SK-N-MC (cell line): ENCODE measurements at regions not wholly inside any gene's neighbourhood (a gene's known extent, or its start where the extent isn't known, plus 50 kb on each side); places are given as distances from the start of the nearest gene placed in this dataset.

ENCODE experiments used
- DNase-seq: peaks from one replicate; pipeline ENCODE4 v3.0.0-alpha.2; 2011; ENCODE audit warnings: low read depth, low spot score
- H3K27ac ChIP-seq: fragments of 200-600 bp; sonication (generic); 2 replicates; pipeline ENCODE4 v1.5.1; 2016; ENCODE audit warnings: mixed run types
- H3K36me3 ChIP-seq: fragments of 200-600 bp; sonication (generic); 2 replicates; pipeline ENCODE4 v1.6.1; 2017; ENCODE audit warnings: antibody characterized with exemption, low read length, mixed read lengths; ENCODE audit not compliant: insufficient read depth
- H3K4me3 ChIP-seq: fragments of 200-600 bp; sonication (generic); 2 replicates; pipeline ENCODE4 v1.5.1; 2016
- H3K9ac ChIP-seq: fragments of 200-600 bp; sonication (generic); 2 replicates; pipeline ENCODE4 v1.8.0; 2017; ENCODE audit warnings: mixed run types, mixed read lengths; ENCODE audit not compliant: insufficient read length
- H3K9me3 ChIP-seq: fragments of 200-600 bp; sonication (generic); 2 replicates; pipeline ENCODE4 v1.6.1; 2017; ENCODE audit warnings: low read depth, mild to moderate bottlenecking, antibody characterized with exemption, low read length, moderate library complexity, mixed read lengths
- EZH2 ChIP-seq: fragments of 200-600 bp; sonication (generic); IDR thresholded peaks from one replicate; pipeline ENCODE4 v1.6.1; 2017; ENCODE audit warnings: antibody characterized with exemption
- FOXP2 ChIP-seq: optimal IDR thresholded peaks from 2 replicates; pipeline ENCODE3; 2011; ENCODE audit warnings: mild to moderate bottlenecking, moderate library complexity; ENCODE audit not compliant: insufficient read depth; ENCODE audit errors: extremely low read length, control extremely low read depth
- POLR2AphosphoS5 ChIP-seq: IDR thresholded peaks from 2 replicates; pipeline ENCODE4 v1.6.1; 2012; ENCODE audit warnings: mild to moderate bottlenecking, low read depth, low read length, borderline replicate concordance

- no peaks in the 10 kb centered on the region for H3K36me3 ChIP-seq
- TF ChIP-seq POLR2AphosphoS5 (no peak), EZH2 (no peak), FOXP2 (no peak)
- no peaks in the 10 kb centered on the region for H3K9me3 ChIP-seq
- DNase-seq = no peak
- H3K4me3 ChIP-seq = no peak overlapping the region
- H3K9ac ChIP-seq = no peak overlapping the region
- no peak overlapping the region for H3K27ac ChIP-seq
These were observed 146.7 kb downstream of the DYRK2 start for GRCh38 chr12:67795236-67795635.

DNA sequence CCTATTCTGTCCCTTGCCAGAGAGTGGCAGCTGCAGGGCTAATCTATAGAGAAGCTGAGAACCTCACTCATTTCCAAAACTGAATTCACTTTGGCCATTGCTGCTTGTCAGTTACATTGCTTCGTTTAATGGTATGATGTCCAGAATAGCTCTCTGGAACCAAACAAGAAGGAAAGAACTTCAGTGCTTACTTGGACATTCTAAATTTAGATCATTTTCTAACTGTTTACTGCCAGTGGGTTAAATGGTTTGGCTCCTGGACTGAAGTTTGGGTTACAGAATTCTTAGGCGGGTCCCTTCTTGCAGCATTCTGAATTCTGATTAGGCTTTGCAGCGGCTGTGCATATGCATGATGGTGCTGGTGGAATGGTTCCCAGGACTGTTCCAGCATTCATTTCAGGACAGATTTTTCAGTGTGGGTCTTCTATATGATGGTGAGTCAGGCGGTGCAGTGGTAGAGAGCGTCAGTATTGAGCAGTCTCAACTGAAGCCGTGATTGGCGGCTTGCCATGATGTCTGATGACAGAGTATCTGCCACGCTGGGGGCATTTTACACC is 148.7 kb downstream of the DYRK2 start:
- H3K36me3 ChIP-seq = no peaks in the 10 kb centered on the region
- H3K9me3 ChIP-seq = no peaks in the 10 kb centered on the region
- H3K4me3 ChIP-seq = no peak overlapping the region
- TF ChIP-seq POLR2AphosphoS5 = no peak
- TF ChIP-seq FOXP2 = no peak
- TF ChIP-seq EZH2 = no peak
- no peak overlapping the region for H3K27ac ChIP-seq
- DNase-seq = no peak
- H3K9ac ChIP-seq = no peak overlapping the region

- DNase-seq = no peak
- H3K27ac ChIP-seq = no peak overlapping the region
- no peak for TF ChIP-seq POLR2AphosphoS5
- TF ChIP-seq FOXP2 = no peak
- TF ChIP-seq EZH2 = no peak
- no peaks in the 10 kb centered on the region for H3K9me3 ChIP-seq
- H3K4me3 ChIP-seq = no peak overlapping the region
- H3K9ac ChIP-seq = no peak overlapping the region
- H3K36me3 ChIP-seq = no peaks in the 10 kb centered on the region
These were observed 149.2 kb downstream of the DYRK2 start for GRCh38 chr12:67797753-67798152.

DNA sequence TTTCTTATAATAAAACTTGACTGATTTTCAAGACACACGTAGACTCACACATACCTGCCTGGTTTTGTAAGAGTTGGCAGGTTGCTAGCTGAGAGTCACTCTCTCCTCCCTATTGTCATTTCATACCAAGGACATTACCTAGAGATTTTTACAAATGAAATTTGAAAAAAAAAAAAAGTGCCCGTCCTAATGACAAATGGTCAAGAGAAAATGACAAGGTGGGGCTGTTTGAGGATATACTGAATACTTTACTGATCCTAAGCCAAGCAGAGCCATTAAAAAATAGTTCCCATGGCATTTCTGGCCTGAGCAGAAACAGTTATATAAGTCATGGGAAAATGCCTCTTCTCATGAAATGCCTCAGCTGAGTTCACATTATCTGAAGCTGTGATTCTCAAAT is 150.2 kb downstream of the DYRK2 start:
- DNase-seq = no peak

GRCh38 chr12:67802731-67803130 is 154.2 kb downstream of the DYRK2 start:
- Histone ChIP-seq H3K36me3 (no peaks in the 10 kb centered on the region), H3K27ac (no peak overlapping the region), H3K9me3 (no peaks in the 10 kb centered on the region), H3K9ac (no peak overlapping the region), H3K4me3 (no peak overlapping the region)
- no peak for DNase-seq
- TF ChIP-seq EZH2 = no peak
- TF ChIP-seq FOXP2 = no peak
- no peak for TF ChIP-seq POLR2AphosphoS5

More for the DNA sequence above, 150.2 kb downstream of the DYRK2 start:
- H3K9me3 ChIP-seq = no peaks in the 10 kb centered on the region
- H3K36me3 ChIP-seq = no peaks in the 10 kb centered on the region
- TF ChIP-seq EZH2 (no peak), POLR2AphosphoS5 (no peak), FOXP2 (no peak)
- H3K27ac ChIP-seq = no peak overlapping the region
- H3K9ac ChIP-seq = no peak overlapping the region
- no peak overlapping the region for H3K4me3 ChIP-seq

DNA sequence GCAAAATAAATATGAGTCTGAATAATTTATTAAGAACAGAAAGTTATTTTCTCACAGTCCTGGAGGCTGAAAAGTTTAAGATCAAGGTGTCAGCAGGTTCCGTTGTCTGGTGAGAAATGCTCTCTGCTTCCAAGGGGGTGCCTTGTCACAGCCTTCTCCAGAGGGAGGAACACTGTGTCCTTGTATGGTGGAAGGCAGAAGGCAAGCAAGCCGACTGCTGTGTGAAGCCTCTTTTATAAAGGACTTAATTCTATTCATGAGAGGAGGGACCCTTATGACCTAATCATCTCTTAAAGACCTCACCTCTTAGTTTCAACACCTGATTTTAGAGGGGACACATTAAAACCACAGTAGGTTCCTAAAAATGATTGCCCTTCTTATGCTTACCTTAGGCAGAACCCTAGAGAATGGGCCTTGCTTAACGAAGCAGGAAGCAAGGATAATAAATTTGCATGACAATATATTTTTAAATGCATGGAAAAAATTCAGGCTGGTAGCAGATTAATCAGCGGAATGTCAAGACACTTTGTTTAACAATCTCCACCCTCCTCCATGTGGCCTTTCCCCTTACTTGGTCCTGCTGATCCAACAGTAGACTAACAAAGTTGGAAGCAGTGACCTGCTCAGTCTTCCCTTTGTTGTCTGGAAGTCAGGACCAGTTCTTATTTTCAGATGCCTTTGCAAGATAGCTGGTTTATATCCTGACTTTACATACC is 154.9 kb downstream of the DYRK2 start:
- H3K27ac ChIP-seq = no peak overlapping the region
- TF ChIP-seq FOXP2 = no peak
- no peak for TF ChIP-seq POLR2AphosphoS5
- no peak for TF ChIP-seq EZH2
- no peak for DNase-seq
- no peak overlapping the region for H3K9ac ChIP-seq
- H3K36me3 ChIP-seq = no peaks in the 10 kb centered on the region
- H3K4me3 ChIP-seq = no peak overlapping the region
- H3K9me3 ChIP-seq = no peaks in the 10 kb centered on the region

DNA sequence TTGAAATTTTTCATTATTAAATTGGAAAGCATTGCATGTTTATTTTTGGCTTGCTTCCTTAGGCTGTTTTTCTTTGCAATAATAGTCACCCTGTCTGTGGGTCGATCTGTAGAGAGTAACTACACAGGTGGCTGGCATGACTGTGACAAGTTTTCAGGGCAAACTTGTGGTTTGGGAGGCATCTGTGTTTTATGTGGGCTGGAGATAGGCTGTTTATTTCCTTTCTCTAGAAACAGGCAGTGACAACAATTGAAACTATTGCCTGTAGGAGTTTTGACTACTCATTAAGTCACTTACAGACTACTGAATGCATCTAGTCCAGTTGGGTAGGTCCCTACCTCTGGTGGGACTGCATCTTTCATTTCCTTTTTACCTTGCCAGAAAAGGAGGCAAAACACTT is 155.6 kb downstream of the DYRK2 start:
- H3K4me3 ChIP-seq = no peak overlapping the region
- no peak for DNase-seq
- no peak overlapping the region for H3K9ac ChIP-seq
- H3K27ac ChIP-seq = no peak overlapping the region
- TF ChIP-seq POLR2AphosphoS5 (no peak), FOXP2 (no peak), EZH2 (no peak)
- no peaks in the 10 kb centered on the region for H3K36me3 ChIP-seq
- no peaks in the 10 kb centered on the region for H3K9me3 ChIP-seq

GRCh38 chr12:67807814-67808213 is 159.3 kb downstream of the DYRK2 start:
- Histone ChIP-seq H3K27ac (no peak overlapping the region), H3K9ac (no peak overlapping the region)
- DNase-seq = no peak

GRCh38 chr12:67810166-67810565 is 161.6 kb downstream of the DYRK2 start:
- H3K9ac ChIP-seq = no peak overlapping the region
- H3K4me3 ChIP-seq = no peak overlapping the region
- no peak for DNase-seq
- TF ChIP-seq POLR2AphosphoS5 = no peak
- no peak for TF ChIP-seq EZH2
- H3K36me3 ChIP-seq = no peaks in the 10 kb centered on the region
- no peak overlapping the region for H3K27ac ChIP-seq
- H3K9me3 ChIP-seq = no peaks in the 10 kb centered on the region

More at GRCh38 chr12:67807814-67808213, 159.3 kb downstream of the DYRK2 start:
- TF ChIP-seq FOXP2 (no peak), EZH2 (no peak), POLR2AphosphoS5 (no peak)
- Histone ChIP-seq H3K4me3 (no peak overlapping the region), H3K36me3 (no peaks in the 10 kb centered on the region), H3K9me3 (no peaks in the 10 kb centered on the region)
